ENCODE measurements at regions not wholly inside any gene's neighbourhood (a gene's known extent, or its start where the extent isn't known, plus 50 kb on each side); places are given as distances from the start of the nearest gene placed in this dataset.

DNA sequence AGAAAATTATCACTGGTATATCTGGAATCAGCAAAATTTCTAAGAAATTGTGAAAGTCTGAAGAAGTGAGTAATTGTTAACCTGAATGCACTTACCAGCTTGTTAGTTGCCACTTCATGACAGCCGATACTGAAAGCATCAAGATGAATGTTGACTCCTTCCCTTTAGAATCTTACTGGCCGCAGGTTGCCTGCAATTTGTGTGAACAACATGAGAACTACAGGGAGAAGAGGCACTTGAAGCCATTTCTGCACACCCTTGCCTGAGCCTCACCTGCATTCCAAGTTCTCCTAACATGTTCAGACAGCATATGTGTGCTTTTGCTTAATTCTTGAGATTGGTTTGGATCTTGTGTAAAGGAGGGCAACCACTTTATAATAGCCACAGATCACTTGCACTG lies 59.2 kb upstream of the SSX2IP start:
- ATAC-seq = no peak
- no peak overlapping the region for H3K27ac Mint-ChIP-seq

More for the DNA sequence above, 59.2 kb upstream of the SSX2IP start:
- Histone ChIP-seq H3K27ac (ENCODE audit: low read depth) (no peak overlapping the region), H3K79me2 (replicated peaks; ENCODE audit: insufficient read depth) (no peaks in the 10 kb centered on the region), H3K4me3 (no peak overlapping the region), H3K4me2 (no peak overlapping the region), H3K36me3 (ENCODE audit: insufficient read depth) (no peaks in the 10 kb centered on the region), H2AFZ (no peak overlapping the region), H3K4me1 (ENCODE audit: insufficient read depth) (peaks cover 15% of the 10 kb centered on the region), H3F3A (replicated peaks; ENCODE audit: low read depth) (peaks cover 5% of the 10 kb centered on the region; the same call in 1 of the 2 replicates), H3K27me3 (ENCODE audit: insufficient read depth) (no peaks in the 10 kb centered on the region), H4K20me1 (replicated peaks; ENCODE audit: insufficient read depth) (no peaks in the 10 kb centered on the region), H3K9me2 (ENCODE audit: insufficient read depth) (no peaks in the 10 kb centered on the region)
- TF ChIP-seq POLR2AphosphoS5 (IDR thresholded peaks at IDR 0.05; ENCODE audit: low read depth) = no peak
- TF ChIP-seq STAT1 (IDR thresholded peaks at IDR 0.05; ENCODE audit: unreplicated experiment) = no peak
- TF ChIP-seq, protein P1, sequence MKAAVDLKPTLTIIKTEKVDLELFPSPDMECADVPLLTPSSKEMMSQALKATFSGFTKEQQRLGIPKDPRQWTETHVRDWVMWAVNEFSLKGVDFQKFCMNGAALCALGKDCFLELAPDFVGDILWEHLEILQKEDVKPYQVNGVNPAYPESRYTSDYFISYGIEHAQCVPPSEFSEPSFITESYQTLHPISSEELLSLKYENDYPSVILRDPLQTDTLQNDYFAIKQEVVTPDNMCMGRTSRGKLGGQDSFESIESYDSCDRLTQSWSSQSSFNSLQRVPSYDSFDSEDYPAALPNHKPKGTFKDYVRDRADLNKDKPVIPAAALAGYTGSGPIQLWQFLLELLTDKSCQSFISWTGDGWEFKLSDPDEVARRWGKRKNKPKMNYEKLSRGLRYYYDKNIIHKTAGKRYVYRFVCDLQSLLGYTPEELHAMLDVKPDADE (IDR thresholded peaks at IDR 0.05) = no peak
- no peak for TF ChIP-seq ZNF331 (CRISPR knock-in tag; IDR thresholded peaks at IDR 0.05; ENCODE audit: low read depth)
- no peak for TF ChIP-seq NANOG (IDR thresholded peaks at IDR 0.05; ENCODE audit: borderline replicate concordance)
- TF ChIP-seq, protein P2, sequence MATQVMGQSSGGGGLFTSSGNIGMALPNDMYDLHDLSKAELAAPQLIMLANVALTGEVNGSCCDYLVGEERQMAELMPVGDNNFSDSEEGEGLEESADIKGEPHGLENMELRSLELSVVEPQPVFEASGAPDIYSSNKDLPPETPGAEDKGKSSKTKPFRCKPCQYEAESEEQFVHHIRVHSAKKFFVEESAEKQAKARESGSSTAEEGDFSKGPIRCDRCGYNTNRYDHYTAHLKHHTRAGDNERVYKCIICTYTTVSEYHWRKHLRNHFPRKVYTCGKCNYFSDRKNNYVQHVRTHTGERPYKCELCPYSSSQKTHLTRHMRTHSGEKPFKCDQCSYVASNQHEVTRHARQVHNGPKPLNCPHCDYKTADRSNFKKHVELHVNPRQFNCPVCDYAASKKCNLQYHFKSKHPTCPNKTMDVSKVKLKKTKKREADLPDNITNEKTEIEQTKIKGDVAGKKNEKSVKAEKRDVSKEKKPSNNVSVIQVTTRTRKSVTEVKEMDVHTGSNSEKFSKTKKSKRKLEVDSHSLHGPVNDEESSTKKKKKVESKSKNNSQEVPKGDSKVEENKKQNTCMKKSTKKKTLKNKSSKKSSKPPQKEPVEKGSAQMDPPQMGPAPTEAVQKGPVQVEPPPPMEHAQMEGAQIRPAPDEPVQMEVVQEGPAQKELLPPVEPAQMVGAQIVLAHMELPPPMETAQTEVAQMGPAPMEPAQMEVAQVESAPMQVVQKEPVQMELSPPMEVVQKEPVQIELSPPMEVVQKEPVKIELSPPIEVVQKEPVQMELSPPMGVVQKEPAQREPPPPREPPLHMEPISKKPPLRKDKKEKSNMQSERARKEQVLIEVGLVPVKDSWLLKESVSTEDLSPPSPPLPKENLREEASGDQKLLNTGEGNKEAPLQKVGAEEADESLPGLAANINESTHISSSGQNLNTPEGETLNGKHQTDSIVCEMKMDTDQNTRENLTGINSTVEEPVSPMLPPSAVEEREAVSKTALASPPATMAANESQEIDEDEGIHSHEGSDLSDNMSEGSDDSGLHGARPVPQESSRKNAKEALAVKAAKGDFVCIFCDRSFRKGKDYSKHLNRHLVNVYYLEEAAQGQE (IDR thresholded peaks at IDR 0.05; ENCODE audit: unreplicated experiment) = no peak
- TF ChIP-seq, protein P3, sequence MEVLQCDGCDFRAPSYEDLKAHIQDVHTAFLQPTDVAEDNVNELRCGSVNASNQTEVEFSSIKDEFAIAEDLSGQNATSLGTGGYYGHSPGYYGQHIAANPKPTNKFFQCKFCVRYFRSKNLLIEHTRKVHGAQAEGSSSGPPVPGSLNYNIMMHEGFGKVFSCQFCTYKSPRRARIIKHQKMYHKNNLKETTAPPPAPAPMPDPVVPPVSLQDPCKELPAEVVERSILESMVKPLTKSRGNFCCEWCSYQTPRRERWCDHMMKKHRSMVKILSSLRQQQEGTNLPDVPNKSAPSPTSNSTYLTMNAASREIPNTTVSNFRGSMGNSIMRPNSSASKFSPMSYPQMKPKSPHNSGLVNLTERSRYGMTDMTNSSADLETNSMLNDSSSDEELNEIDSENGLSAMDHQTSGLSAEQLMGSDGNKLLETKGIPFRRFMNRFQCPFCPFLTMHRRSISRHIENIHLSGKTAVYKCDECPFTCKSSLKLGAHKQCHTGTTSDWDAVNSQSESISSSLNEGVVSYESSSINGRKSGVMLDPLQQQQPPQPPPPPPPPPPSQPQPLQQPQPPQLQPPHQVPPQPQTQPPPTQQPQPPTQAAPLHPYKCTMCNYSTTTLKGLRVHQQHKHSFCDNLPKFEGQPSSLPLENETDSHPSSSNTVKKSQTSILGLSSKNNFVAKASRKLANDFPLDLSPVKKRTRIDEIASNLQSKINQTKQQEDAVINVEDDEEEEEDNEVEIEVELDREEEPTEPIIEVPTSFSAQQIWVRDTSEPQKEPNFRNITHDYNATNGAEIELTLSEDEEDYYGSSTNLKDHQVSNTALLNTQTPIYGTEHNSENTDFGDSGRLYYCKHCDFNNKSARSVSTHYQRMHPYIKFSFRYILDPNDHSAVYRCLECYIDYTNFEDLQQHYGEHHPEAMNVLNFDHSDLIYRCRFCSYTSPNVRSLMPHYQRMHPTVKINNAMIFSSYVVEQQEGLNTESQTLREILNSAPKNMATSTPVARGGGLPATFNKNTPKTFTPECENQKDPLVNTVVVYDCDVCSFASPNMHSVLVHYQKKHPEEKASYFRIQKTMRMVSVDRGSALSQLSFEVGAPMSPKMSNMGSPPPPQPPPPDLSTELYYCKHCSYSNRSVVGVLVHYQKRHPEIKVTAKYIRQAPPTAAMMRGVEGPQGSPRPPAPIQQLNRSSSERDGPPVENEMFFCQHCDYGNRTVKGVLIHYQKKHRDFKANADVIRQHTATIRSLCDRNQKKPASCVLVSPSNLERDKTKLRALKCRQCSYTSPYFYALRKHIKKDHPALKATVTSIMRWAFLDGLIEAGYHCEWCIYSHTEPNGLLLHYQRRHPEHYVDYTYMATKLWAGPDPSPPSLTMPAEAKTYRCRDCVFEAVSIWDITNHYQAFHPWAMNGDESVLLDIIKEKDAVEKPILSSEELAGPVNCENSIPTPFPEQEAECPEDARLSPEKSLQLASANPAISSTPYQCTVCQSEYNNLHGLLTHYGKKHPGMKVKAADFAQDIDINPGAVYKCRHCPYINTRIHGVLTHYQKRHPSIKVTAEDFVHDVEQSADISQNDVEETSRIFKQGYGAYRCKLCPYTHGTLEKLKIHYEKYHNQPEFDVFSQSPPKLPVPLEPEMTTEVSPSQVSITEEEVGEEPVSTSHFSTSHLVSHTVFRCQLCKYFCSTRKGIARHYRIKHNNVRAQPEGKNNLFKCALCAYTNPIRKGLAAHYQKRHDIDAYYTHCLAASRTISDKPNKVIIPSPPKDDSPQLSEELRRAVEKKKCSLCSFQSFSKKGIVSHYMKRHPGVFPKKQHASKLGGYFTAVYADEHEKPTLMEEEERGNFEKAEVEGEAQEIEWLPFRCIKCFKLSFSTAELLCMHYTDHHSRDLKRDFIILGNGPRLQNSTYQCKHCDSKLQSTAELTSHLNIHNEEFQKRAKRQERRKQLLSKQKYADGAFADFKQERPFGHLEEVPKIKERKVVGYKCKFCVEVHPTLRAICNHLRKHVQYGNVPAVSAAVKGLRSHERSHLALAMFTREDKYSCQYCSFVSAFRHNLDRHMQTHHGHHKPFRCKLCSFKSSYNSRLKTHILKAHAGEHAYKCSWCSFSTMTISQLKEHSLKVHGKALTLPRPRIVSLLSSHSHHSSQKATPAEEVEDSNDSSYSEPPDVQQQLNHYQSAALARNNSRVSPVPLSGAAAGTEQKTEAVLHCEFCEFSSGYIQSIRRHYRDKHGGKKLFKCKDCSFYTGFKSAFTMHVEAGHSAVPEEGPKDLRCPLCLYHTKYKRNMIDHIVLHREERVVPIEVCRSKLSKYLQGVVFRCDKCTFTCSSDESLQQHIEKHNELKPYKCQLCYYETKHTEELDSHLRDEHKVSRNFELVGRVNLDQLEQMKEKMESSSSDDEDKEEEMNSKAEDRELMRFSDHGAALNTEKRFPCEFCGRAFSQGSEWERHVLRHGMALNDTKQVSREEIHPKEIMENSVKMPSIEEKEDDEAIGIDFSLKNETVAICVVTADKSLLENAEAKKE (CRISPR knock-in tag; IDR thresholded peaks at IDR 0.05) = no peak
- H3K36me3 Mint-ChIP-seq (ENCODE audit: low read depth) = no peaks in the 10 kb centered on the region
- H3K4me1 Mint-ChIP-seq = peaks cover 15% of the 10 kb centered on the region
- no peak for DNase-seq (ENCODE audit: low spot score)
- no peaks in the 10 kb centered on the region for H3K9me3 Mint-ChIP-seq
- H3K4me3 Mint-ChIP-seq = no peak overlapping the region
- no peaks in the 10 kb centered on the region for H3K27me3 Mint-ChIP-seq (ENCODE audit: insufficient read depth, low read depth, poor library complexity)
